HG03457 (cell line): ENCODE measurements at regions not wholly inside any gene's neighbourhood (a gene's known extent, or its start where the extent isn't known, plus 50 kb on each side); places are given as distances from the start of the nearest gene placed in this dataset.
"Not testable (repeated sequence)": the region's sequence is repeated elsewhere in the genome, so short reads cannot be mapped to it uniquely, and the experiment has no call there.

Source experiments
- ATAC-seq: cut with Tn5 transposase; IDR thresholded peaks from one replicate; pipeline ENCODE4 v1.9.1; 2021; ENCODE audit warnings: moderate number of reproducible peaks; ENCODE audit not compliant: unreplicated experiment

DNA sequence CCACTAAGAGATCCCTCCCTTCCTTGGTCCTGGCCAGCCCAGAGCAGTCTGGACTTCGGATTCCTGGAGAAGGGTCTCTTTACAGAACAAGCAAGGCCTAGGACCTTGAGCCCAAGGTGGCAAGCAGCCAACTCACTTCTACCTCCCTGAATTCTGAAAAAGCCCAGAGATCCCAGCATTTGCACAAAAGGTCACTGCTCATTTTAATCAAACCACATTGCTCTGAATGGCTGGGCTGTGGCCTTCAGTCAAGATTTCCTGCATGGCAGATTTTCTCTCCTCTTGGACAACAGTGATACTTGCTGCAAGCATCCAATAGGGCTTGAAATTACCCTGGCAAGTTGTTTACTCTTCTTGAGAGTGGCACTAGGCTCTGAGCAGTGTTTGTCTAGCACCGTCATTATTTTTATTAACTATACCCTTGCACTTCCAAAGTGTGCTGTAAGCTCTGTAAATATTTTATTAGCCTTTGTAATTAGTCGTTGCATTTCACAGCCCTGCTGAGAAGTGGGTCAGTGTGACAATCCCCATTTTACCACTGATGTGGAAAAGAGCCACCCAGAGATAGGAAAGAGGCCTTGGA, 274.7 kb upstream of the CTNNB1 start:
- ATAC-seq: no peak

DNA sequence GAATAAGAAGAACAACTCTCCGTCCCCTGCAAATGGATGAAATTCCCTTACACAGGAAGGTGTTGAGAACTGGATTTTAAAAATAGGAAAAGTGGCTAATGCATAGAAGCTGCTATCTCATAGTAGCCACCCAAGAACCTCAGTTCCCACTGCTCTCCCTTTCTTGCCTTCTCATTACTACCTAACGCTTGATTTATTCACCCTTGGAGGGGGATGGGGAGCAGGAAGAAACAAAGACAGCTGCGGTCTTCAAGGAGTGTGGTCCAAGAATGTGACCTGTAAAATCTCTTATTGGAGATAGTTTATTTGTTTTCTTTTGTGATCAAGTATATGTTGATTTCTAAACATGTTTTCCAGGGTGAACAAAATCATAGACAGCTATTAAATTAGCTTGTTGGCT, 274.1 kb upstream of the CTNNB1 start:
- no peak for ATAC-seq

DNA sequence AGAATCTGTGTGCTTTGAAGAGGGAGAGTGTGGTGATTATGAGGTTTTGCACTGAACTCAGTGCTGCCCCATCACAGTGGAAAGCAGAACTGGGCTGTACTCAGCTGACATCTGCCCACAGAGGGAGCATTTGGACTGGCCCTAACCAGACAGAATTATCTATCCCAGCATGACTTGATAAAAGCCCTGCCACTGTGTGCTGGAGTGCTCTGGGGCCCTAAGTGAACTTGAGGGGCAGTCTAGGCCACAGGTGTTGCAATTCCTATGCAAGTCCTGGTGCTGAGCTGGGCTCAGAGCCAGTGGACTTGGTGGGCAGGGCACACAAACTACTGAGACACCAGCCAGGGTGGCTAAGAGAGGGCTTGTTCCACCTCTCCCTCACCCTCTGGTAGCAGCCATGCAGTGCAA, 269.2 kb upstream of the CTNNB1 start:
- no peak for ATAC-seq

DNA sequence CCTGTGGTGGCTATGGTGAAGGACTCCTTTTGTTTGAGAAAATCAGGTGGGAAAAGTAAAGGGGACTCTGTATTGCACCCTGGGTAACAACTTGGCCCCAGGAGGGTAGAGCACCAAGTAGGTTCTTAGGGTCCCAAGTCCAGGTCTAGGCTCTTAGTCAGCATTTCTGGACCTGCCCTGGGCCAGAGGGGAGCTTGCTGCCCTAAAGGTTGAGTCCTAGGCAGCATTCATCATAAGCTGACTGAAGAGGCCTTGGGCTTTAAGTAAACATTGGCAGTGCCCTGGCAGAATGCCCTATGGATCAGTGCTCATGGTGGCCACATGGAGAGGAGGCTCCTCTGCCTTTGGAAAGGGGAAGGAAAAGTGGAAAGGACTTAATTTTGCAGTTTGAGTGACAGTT, 268.5 kb upstream of the CTNNB1 start:
- ATAC-seq: no peak

DNA sequence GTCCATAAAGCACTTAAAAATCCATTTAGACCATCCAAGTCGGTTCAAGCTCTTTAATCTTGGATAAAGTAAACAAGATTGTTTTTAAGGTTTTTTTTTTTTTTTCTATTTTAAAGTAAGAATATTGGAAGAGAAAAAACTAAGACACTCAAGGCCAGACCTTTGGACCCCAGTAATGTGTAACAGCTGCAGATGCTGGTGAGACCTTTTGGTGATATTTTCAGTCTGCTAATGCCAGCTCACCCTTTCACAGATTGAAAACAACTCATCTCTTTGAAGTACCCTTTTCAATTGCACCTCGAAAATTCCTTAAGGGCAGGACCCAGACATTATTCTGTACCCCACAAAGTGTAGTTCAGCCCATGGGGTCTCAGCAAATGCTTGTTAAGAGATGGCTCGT, 260.7 kb upstream of the CTNNB1 start:
- ATAC-seq: no peak

DNA sequence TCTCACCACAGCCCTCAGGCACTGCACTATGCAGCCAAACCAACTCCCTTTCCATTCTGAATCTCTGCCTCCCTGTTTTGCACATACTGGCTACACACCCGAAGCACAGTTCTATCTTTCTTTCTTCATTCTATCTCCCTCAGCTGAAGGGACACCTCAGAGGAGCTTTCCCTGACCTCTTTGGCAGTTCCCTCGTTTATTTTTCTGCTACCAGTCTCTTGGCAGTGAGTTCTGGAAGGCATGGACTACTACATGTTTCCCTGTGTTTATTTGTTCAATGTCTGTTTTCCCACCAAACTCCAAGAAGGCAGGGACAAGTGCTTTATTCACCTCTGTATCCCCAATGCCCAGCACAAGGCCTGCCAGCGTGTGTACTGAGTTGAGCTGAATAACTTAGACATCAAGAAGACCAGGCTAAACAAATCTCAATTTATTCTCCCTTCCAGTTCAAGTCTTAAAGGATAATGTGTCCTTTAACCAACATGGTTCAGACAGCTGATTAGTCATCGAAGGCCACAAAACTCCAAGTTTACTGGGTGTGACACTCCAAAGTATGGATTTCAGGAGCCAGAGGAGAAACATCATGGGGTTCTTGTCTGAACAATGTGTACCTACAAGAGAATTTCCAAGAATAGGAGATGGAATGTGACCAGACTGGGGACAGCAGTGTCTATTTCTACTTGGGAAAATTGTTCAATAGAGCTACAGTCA, 260.1 kb upstream of the CTNNB1 start:
- no peak for ATAC-seq

DNA sequence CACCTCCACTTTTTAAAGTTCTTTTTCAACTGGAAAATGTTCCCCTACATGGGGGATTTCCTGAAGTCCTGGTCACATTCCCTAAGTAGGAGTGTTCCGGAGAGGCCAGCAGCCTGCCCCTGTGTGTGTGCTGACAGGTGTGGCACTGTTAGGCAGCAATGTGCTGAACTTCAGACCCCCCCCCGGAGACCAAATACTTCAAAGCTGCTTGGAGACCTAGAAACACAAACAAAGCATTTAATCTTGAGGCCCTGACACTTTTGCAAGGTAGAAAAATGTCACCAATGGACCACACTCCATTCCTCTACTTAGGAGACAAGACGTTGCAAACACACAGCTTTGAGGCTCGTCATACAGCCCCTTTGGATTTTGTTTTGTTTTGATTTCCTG, 259.6 kb upstream of the CTNNB1 start:
- no peak for ATAC-seq

DNA sequence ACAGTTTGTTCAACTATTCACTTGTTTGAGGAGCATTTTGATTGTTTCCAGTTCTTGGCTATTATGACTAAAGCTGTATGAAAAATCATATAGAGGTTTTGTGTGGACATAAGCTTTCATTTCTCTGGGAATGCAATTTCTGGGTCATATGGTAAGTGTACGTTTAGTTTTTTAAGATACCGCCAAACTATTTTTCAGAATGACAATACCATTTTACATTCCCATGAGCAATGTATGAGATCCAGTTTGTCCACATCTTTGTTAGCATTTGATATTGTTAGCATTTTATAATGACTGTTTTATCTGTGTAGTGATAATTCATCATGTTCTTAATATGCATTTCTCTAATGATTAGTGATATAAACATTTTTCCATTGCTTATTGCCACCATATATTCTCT, 258.7 kb upstream of the CTNNB1 start:
- no peak for ATAC-seq

DNA sequence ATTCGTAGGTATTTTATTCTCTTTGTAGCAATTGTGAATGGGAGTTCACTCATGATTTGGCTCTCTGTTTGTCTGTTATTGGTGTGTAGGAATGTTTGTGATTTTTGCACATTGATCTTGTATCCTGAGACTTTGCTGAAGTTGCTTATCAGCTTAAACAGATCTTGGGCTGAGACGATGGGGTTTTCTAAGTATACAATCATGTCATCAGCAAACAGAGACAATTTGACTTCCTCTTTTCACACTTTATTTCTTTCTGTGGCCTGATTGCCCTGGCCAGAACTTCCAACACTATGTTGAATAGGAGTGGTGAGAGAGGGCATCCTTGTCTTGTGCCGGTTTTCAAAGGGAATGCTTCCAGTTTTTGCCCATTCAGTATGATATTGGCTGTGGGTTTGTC, 252.3 kb upstream of the CTNNB1 start:
- not testable (repeated sequence) for ATAC-seq

DNA sequence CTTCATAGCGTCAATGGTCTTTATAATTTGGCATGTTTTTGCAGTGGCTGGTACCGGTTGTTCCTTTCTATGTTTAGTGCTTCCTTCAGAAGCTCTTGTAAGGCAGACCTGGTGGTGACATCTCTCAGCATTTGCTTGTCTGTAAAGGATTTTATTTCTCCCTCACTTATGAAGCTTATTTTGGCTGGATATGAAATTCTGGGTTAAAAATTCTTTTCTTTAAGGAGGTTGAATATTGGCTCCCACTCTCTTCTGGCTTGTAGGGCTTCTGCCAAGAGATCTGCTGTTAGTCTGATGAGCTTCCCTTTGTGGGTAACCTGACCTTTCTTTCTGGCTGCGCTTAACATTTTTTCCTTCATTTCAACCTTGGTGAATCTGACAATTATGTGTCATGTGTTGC, 250.0 kb upstream of the CTNNB1 start:
- ATAC-seq: not testable (repeated sequence)

DNA sequence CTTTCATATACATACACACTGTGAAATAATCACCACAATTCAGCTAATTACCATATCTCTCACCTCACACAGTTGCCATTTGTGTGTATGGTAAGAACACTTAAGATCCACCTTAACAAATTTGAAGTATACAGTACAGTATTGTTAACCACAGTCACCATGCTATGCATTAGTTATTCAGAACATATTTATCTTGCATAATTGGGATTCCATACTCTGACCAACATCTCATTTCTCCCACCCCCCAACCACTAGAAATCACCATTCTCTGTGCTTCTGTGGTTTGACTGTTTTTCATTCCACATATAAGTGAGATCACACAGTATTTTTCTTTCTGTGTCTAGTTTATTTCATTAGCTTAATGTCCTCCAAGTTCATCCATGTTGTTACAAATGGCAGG, 247.7 kb upstream of the CTNNB1 start:
- ATAC-seq: no peak

DNA sequence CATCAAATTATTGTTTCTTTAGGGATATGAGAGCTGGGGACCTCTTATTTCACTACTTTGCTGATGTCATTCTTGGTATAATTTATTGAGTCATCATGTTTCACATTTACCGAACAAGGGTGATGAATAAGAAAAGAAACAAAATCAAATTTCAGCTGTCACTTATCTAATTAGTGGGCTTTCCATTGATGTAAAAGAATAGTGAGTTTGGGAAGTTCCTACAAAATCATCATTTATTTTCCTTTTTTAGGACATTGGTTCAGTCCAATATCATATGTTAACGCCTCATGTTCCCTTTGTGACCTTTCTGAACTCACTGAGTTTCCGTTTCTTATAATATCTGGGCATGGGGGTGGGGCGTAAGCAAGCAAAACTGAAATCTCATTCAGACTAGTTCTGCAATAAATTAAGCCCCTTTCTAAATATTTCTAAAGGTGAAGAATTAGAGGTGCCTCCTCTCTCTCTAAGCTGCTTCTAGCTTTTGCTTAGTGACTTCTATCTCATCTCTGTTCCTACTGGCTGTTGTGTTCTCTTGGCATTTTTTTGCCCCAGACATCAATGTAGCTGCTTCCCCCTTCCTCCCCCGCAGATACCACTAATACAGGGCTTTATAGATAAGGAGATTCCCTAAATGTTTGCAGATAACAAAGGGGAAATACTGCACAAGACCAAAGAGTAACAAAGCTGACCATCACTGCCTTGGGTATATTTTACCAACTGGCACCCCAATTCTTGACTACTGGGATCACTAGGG, 238.0 kb upstream of the CTNNB1 start:
- ATAC-seq: no peak

DNA sequence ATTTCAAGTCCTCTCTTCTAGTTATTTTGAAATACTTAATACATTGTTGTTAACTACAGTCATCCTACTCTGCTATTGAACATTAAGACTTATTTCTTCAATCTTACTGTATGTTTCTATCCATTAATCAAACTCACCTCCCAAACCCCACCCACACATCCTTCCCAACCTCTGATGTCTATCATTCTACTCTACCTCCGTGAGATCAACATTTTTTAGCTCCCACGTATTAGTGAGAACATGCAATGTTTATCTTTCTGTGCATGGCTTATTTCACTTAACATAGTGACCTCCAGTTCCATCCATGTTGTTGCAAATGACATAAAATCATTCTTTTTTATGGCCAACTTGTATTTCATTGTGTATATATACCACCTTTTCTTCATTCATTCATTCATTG, 236.6 kb upstream of the CTNNB1 start:
- no peak for ATAC-seq

DNA sequence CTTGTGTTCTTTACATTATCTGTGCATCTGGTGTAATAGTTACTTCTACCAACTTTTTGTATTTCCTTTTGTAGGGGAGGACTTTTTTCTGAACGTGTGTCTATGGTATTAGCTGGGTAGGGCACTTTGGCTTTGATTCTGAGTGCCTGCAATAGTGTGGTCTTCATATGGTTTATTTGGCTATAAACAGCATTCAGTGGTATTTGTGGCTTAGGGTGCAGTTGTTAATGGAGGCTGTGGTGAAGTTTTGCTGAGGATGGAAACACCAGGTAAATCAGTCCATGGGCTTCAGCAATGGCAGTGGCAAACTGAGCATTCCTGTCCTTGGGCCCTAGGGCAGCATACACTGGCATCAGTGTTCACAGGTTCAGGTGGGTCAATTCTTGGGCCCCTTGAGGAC, 230.6 kb upstream of the CTNNB1 start:
- no peak for ATAC-seq

DNA sequence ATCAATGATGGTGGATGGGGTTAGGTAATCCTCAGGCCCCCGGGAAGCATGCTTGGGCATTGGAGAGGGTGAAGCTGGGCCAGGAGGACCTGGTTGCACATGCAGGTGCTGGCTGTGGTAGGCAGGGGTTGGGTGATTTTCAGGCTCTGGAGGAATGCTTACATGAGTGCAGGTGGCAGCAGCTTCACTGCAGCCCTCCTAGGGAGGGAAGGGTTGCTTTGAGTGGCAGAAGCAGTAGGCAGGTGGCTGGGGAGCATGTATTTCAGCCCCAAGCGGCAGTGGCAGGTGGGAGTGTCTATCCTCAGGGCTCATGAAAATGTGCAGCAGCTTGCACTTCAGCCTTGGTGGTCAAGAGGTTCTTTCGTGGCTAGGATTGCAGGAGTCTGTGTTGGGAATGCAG, 230.0 kb upstream of the CTNNB1 start:
- no peak for ATAC-seq

DNA sequence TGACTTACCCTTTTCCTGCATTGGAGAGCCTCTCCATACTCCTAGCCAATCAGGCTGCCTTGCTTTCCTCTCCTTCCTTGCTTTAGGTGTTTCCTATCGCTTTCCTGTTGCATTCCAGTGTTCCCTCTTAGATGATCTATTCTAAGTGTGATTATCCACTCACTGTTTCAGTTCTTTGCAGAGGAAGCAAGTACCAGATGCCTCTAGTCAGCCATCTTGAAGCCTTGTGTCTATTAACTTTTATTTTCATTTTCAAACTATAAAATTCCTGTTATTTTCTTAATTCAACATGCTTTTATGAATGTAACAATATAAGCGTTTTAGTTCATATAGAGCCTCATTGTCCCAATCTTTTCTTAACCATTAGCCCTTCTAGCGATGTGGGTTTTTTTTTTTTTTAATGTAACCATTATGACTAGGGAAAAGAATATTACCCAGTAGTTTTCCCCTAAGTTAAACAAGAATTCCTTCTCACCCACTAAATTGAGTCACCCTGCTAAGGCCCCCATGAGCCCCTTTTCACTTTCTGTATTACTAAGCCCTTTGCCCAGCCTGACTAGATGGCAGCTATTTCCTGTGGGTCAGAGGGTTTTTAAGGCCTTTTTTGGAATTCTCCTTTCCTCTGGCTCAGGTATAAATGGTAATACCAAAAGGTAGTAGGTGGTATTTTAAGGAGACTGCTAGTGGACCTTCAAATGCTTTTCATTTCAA, 229.4 kb upstream of the CTNNB1 start:
- no peak for ATAC-seq

DNA sequence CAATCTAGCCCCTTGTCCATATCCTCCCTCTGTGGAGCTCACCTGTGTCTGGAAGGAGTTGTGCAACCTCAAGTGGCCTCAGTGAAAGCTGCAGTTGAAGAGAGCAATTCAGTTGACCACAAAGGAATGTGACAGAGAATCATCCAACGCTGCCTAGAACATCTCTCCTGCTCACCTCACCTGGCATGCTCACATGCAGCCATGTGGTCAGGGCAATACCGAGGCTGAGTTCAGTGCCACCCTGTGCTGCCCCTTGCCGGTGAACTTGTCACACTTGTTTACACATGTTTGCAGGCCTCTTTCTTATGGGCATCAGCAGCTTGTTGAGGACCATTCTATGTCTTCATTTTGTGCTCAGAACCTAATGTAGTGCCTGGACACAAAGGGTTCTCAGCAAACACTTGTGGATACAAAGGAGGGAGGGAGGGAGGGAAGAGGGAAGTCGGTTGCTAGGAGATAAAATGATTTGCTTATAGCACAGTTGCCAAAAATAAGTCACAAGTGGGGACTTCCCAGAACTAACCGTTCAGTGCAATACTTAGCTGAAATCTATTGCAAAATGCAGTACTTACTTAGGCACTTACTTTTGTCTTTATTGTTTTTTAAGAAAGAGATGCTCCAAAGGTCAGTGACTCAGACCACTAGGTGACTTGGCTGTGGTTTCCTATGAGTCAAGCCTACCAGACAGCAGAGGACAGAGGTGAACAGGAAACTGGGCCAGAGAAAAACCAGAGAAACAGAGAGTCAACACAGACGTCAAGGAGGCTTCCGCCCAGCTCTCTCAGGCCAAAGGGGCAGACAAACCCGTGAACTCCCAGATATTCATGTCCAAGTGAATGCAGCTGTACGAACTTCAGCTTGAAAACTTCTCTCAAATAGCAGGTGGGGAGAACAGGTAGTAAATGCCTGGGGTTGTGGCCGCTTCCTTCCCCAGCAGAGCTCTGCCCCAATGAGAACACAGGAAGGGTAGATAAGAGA, 227.8 kb upstream of the CTNNB1 start:
- ATAC-seq: peak; percentile 96

DNA sequence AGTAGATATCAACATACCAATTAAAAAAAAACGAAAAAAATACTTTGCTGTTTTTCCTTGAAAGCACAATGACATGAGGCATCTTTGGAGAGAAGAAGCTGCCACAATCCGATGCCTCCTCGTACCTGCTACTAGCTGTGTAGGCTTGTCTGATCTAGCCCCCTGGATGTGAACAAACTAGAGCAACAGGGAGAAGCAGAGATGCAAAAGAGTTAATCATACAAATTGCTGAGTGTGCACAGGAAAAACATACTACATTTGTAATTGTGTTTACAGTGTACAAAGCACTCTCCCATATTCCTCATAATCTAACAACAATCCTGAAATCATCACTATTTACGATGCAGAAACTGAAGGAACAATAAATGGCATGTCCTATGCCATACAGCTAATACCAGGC, 227.0 kb upstream of the CTNNB1 start:
- ATAC-seq: no peak

DNA sequence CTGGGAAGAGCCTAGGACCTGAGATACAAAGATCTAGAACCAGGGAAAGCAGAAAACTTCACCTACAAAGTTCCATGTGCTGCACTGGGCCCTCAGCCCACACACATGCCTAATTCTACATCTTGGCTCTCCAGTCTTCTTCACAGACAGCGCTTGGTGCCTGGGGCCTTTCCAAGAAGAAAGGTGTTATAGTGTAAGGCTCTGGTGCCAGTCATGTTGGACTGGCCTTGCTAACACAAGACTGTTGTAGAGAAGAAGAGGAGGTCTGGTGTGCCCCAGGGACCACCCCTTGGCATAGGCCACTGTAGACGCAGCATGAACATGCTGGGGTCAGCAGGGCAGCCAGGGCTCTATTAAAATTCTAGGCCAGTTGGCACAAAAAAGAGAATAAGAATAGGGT, 226.2 kb upstream of the CTNNB1 start:
- ATAC-seq: no peak

DNA sequence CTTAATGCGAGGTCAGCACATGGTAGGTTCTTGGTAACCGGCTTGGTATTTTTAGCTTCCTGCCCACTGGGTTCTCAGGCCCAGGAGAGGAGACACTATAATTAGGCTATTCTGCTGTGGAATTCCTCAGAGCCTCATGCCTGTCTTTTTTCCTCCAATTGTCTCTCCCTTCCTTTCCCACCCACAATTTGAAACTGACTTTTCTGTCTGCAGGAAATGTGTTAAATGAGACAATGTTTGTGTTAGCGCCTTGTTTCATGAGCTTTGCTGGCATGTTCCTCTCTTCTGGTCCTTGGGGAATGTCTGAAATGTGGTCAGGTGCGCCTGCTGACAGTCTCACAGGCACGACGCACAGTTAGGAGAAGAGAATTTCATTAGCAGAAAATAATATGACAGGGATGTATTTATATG, 223.6 kb upstream of the CTNNB1 start:
- ATAC-seq: no peak

DNA sequence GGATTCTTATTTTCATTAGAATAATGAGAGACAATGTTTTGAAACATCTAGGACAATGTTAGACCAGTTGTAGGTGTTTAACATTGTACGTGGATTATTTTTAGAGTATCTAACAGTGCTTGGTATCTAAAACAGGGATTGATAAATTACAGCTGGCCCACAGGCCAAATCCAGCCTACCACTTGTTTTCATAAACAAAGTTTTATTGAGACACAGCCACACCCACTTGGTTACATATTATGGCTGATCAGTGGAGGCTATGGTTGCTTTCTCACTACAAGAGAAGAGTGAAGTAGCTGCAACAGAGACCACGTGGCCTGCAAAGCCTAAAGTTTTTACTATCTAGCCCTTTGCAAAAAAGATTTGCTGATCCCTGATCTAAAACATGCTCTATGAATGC, 223.1 kb upstream of the CTNNB1 start:
- no peak for ATAC-seq
